ENCODE measurements at regions not wholly inside any gene's neighbourhood (a gene's known extent, or its start where the extent isn't known, plus 50 kb on each side); places are given as distances from the start of the nearest gene placed in this dataset.

DNA sequence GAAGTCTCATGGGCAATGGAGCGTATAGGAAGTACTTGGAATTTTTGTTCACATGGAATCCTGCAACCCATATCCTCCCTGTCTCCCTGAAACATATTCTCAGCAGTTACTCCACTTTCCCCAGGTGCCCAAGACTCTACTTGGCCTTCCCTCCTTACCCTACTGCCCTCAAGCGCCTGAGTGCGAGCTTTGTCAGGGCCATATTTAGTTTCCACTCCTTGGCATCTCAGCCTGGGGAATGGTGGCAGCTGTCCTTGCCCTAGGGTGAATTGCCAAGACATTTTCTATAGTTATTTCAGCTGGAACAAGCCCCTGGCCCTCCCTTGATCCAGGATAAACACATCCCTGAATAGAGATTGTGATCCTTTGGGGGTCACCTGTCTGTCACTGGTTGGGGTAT lies 569.3 kb upstream of the LRFN5 start:
- TF ChIP-seq, protein P1, sequence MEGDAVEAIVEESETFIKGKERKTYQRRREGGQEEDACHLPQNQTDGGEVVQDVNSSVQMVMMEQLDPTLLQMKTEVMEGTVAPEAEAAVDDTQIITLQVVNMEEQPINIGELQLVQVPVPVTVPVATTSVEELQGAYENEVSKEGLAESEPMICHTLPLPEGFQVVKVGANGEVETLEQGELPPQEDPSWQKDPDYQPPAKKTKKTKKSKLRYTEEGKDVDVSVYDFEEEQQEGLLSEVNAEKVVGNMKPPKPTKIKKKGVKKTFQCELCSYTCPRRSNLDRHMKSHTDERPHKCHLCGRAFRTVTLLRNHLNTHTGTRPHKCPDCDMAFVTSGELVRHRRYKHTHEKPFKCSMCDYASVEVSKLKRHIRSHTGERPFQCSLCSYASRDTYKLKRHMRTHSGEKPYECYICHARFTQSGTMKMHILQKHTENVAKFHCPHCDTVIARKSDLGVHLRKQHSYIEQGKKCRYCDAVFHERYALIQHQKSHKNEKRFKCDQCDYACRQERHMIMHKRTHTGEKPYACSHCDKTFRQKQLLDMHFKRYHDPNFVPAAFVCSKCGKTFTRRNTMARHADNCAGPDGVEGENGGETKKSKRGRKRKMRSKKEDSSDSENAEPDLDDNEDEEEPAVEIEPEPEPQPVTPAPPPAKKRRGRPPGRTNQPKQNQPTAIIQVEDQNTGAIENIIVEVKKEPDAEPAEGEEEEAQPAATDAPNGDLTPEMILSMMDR (IDR thresholded peaks at IDR 0.05; ENCODE audit: poor library complexity, severe bottlenecking), result no peak
- TF ChIP-seq EZH2 (IDR thresholded peaks at IDR 0.05; ENCODE audit: borderline replicate concordance, insufficient read depth, low read length, poor library complexity, severe bottlenecking) (no peak), EP300 (conservative IDR thresholded peaks at IDR 0.05; ENCODE audit: poor library complexity, severe bottlenecking) (no peak), POLR2AphosphoS5 (IDR thresholded peaks at IDR 0.05) (no peak), SMC3 (conservative IDR thresholded peaks at IDR 0.05; ENCODE audit: poor library complexity) (no peak), RAD21 (conservative IDR thresholded peaks at IDR 0.05) (no peak), MXI1 (conservative IDR thresholded peaks at IDR 0.05; ENCODE audit: poor library complexity, severe bottlenecking) (no peak)
- TF ChIP-seq, protein P2, sequence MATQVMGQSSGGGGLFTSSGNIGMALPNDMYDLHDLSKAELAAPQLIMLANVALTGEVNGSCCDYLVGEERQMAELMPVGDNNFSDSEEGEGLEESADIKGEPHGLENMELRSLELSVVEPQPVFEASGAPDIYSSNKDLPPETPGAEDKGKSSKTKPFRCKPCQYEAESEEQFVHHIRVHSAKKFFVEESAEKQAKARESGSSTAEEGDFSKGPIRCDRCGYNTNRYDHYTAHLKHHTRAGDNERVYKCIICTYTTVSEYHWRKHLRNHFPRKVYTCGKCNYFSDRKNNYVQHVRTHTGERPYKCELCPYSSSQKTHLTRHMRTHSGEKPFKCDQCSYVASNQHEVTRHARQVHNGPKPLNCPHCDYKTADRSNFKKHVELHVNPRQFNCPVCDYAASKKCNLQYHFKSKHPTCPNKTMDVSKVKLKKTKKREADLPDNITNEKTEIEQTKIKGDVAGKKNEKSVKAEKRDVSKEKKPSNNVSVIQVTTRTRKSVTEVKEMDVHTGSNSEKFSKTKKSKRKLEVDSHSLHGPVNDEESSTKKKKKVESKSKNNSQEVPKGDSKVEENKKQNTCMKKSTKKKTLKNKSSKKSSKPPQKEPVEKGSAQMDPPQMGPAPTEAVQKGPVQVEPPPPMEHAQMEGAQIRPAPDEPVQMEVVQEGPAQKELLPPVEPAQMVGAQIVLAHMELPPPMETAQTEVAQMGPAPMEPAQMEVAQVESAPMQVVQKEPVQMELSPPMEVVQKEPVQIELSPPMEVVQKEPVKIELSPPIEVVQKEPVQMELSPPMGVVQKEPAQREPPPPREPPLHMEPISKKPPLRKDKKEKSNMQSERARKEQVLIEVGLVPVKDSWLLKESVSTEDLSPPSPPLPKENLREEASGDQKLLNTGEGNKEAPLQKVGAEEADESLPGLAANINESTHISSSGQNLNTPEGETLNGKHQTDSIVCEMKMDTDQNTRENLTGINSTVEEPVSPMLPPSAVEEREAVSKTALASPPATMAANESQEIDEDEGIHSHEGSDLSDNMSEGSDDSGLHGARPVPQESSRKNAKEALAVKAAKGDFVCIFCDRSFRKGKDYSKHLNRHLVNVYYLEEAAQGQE (IDR thresholded peaks at IDR 0.05; ENCODE audit: borderline replicate concordance), result no peak

All from neural cell (in vitro differentiated cells).